Kidney capillary endothelial cell (primary cell): ENCODE measurements at regions not wholly inside any gene's neighbourhood (a gene's known extent, or its start where the extent isn't known, plus 50 kb on each side); places are given as distances from the start of the nearest gene placed in this dataset.
"Not testable (repeated sequence)": the region's sequence is repeated elsewhere in the genome, so short reads cannot be mapped to it uniquely, and the experiment has no call there.

ENCODE experiments used
- DNase-seq: peaks from one replicate; pipeline ENCODE4 v3.0.0-alpha.2; 2018; ENCODE audit warnings: low spot score

GRCh38 chr20:4469910-4470309 lies 216.3 kb upstream of the PRNP start:
- DNase-seq, result no peak

GRCh38 chr20:4468114-4468513 lies 218.1 kb upstream of the PRNP start:
- no peak for DNase-seq

DNA sequence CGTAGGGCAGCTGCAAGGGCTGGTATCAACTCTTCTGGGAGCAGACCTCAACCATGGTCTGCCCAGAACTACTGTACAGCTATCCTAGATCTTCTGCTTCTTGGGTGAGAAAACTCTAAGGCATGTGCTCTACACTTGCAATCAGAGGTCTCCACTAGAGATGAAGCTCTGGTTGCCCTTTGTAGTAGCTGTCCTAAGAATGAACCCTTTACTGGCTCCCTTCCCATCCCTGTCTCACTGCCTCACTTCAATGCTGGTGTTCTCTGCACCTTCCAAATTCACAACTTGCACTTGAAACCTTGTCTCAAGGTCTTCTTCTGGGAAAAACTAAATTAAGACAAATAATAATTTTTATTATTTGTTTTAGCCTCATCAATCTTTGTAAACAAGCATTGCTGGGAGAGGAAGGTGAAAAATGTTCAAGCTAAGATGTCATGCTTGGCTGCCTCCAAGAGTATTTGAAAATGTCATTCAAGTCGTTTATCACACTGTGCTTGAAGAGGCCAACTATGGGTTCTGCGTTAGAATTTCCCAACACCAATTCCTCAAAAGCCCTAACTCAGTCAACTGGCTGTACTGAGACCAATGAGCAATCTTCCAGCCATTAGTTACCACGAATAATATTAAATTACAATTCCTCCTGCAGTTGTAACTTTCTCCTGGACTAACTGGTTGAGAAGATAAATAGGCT lies 216.9 kb upstream of the ADRA1D start:
- DNase-seq, result no peak

GRCh38 chr20:4465212-4465611 lies 216.1 kb upstream of the ADRA1D start:
- no peak for DNase-seq

GRCh38 chr20:4462801-4463200 lies 213.7 kb upstream of the ADRA1D start:
- DNase-seq, result not testable (repeated sequence)

DNA sequence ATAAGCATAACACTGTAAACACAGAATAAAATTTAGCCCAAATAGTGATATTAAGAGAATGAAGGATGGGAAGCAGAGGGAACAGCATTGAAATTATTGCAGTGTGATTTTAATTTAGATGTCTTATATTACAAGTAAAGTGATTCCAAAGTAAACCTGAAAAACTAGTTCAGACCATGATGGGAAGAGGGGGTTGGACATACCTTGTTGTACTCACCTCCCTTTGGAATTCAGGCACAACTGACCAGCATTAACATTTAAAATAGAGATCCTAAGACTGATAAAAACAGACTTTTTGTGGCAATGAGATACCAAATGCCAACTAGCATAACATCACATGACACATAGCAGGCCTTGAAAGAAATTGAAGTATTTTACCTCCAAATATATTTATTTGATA lies 210.0 kb upstream of the ADRA1D start:
- no peak for DNase-seq

- DNase-seq, result no peak
These were observed 208.8 kb upstream of the ADRA1D start for GRCh38 chr20:4457566-4458543.

DNA sequence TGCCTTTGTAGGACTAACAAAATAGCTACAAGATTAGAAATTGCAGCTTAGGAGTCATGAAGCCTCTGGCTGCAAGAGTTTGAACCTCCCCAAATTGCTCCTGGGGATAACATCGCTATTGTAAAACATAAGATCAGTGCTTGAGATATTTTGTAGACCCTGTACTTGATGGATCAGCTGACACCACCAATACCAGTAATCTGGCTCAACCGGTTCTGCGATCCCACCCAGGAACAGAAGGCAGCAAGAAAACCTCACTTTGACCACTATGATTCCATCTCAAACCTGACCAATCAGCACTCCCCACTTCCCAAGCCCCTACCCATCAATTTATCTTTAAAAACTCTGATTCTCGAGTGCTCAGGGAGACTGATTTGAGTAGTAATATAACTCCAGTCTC lies 206.9 kb upstream of the ADRA1D start:
- DNase-seq, result no peak

GRCh38 chr20:4455301-4455701 lies 206.2 kb upstream of the ADRA1D start:
- no peak for DNase-seq

GRCh38 chr20:4454111-4454510 lies 205.0 kb upstream of the ADRA1D start:
- DNase-seq, result no peak

DNA sequence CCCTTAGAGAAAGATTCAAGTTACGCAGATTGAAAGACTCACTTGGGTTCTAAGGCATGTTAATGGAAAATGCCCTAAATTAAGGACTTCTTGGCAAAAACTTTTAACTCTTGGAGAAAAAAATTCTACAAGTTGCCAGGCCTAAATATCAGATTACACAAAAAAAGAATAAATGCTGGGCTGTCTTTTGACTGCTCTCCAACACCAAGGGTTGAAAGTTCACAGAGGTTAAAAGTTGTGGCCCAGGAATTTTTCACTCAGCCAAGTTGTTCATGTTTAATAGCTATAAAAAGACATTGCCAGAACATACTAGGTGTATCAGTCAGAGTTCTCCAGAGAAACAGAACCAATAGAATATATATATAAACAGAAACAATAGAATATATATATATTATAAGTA lies 204.3 kb upstream of the ADRA1D start:
- DNase-seq, result no peak

- no peak for DNase-seq
These were observed 202.5 kb upstream of the ADRA1D start for GRCh38 chr20:4451487-4452081.

GRCh38 chr20:4449957-4450715 lies 201.0 kb upstream of the ADRA1D start:
- DNase-seq, result no peak

DNA sequence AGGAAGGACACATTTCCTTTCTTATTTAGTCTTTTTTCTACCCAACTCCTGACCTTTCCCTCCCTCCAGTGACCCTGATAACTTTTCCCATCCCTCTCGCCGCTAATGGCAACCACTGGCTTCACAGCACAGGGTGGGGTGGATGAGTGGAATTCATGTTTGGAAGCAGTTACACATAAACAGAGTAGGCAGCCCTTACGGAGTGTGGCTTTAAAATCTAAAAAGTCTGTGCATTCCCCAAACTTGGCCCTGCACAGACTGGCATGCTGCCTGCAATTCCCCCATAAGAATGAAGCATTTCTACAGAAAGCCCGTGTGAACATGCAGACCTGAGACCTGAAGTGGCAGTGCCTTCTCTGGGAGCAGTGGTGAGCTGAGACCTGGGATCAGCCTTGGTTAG lies 196.7 kb upstream of the ADRA1D start:
- no peak for DNase-seq

DNA sequence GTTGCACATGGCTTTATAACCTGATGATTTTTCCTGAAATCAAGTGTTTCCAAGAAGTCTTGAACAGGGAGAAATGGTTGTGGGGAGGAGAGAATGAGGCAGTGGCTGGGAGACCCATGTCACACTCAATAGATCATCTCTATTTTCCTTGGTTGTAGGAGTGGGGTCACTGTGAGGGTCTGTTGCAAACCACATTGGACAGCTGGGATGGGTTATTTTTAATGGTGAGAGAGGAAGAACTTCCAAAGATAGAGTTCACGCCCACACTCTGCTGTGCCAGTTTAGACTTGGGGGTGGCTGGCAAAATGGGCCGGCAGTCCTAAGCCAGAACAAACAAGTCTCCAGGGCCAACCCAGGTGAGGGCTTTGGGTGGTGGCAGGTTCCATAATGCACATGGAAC lies 196.2 kb upstream of the ADRA1D start:
- no peak for DNase-seq

DNA sequence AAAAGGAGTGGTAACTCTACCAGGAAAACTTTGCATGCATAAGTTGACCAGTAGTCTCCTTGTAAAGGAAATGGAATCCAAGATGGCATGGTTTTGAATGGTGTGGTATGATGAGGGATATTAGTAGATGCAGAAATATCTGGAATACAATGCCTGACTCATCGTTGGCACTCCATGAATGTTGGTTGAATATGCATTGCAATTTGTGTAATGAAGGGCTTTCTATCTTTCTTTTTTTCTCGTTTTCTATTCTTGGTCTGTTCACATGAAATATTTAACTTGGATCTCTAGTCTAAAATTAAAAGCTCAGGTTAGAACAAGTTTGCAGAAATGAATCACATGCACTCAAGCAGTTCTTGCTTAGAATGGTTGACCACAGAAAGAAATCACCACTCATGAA lies 195.3 kb upstream of the ADRA1D start:
- peak; percentile 16 for DNase-seq

GRCh38 chr20:4443016-4443415 lies 193.9 kb upstream of the ADRA1D start:
- no peak for DNase-seq

DNA sequence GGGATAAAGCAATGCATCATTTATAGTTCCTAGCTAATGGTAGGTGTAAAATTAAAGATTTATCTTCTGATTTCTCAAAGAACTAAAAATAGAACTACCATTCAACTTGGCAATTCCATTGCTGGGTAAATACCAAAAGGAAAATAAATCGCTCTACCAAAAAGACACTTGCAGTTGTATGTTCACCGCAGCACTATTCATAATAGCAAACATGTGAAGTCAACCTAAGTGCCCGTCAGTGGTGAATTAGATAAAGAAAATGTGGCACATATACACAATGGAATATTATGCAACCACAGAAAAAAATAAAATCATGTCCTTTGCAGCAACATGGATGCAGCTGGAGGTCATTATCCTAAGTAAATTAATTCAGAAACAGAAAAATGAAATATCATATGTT lies 192.8 kb upstream of the ADRA1D start:
- no peak for DNase-seq

DNA sequence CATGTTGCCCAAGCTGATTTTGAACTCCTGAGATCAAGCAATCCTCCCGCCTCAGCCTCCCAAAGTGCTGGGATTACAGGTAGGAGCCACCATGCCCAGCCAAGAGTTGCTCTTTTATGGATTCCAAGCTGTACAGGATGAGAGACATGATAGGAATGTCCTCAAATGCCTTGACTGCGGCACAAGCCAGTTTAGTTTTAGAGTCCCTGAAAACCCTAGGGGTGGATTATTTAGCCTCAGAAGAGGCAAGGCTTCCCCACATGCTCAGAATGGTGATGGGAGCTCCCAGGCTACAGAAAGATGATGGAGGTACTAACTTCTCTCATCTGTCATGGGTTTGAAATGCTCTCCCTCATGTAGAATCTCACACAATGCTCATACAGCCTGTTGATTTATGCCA lies 192.1 kb upstream of the ADRA1D start:
- DNase-seq, result no peak

DNA sequence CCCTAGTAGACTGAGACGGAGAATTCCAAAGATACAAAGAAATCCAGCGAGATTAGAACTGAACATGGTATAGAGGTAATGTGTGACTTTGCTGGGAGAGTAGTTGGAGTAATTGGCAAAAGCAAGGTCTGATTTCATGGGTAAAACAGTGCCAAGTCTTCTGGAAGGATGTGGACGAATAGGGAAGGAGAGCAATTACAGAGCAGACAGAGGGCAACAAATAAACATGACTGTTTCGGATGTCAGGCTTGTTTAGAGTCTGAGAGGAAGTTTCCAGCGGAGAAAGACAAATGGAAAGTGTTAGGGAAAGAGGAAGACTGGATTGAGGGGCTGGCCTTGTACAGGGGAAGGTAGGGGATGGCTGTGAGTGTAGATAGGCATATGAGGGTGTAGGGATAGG lies 190.4 kb upstream of the ADRA1D start:
- no peak for DNase-seq

- no peak for DNase-seq
These were observed 188.0 kb upstream of the ADRA1D start for GRCh38 chr20:4437131-4437530.
